GM18508 (cell line): ENCODE measurements at regions not wholly inside any gene's neighbourhood (a gene's known extent, or its start where the extent isn't known, plus 50 kb on each side); places are given as distances from the start of the nearest gene placed in this dataset.
"Not testable (repeated sequence)": the region's sequence is repeated elsewhere in the genome, so short reads cannot be mapped to it uniquely, and the experiment has no call there.

Source experiments
- ATAC-seq: cut with Tn5 transposase; IDR thresholded peaks from one replicate; pipeline ENCODE4 v1.9.1; 2021; ENCODE audit warnings: moderate number of reproducible peaks; ENCODE audit not compliant: insufficient read depth, unreplicated experiment

DNA sequence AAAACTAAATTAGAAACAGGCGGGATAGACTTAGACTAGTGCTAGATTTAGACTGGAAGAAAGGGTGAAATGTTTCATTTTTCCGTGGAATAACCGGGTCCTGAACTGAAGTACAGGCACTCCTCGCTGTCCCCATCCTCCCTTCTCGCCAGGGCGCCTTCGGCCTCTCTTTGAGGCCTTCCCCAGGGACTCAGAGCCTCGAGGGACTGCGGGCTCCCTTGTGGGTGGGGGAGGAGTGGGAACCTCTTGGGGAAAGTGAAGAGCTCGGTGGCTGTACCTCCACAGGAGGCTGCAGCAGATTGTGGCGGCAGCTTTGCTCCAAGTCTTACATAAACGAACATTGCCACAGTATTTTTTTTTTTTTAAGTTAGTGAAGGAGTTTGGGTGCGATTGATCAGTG is 1988.8 kb upstream of the FLRT2 start:
- no peak for ATAC-seq

DNA sequence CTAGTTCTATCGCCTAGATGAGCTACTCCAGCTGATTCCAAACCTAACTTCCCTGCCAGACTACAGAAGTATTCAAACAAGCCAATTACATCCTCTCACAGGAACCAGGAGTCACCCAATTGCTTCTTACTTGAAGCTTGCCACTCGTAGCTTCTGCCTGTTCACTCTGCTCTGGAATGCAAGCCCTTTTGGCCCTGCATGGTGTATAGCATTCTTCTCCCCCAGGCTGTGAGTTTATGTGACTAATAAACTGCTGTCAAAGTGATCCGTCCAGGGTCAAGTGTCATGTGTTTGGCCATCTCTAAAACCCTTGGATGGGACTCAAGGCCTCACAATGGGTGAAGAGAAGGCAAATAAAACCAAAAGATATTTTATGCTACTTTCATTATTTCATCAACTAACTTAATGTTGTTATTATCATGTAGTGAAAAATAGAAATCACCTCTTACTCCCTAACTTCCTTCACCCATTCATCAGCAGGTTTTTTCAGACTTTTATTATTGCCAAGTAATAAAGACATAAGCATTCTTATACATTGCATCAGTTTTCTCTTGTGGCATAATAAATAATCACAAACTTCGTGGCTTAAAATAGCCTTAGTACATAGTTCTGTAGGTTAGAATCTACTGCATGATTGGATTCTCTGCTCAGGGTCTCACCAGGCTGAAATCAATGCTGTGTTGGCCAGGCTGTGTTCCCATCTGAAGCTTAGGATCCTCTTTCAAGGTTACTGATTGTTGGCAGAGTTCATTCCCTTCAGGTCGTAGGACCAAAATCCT is 1981.7 kb upstream of the FLRT2 start:
- no peak for ATAC-seq

DNA sequence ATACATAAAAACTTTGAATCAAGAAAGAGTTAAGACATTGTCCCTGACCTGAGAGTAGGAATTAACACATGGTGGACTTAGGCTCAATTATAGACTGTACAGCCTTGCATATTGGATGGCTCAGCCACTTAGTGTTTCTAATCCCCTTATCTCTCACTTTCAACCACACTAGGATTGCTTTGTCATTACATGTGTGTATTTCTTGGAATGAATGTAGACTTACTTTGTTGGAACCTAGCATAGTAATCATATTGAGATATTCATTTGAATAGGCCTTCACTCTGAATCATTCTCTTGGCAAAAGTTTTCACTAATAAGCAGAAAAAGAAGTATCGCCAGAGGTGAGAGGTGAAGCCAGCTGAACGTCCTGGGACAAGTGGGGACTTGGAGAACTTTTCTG is 1973.9 kb upstream of the FLRT2 start:
- no peak for ATAC-seq

DNA sequence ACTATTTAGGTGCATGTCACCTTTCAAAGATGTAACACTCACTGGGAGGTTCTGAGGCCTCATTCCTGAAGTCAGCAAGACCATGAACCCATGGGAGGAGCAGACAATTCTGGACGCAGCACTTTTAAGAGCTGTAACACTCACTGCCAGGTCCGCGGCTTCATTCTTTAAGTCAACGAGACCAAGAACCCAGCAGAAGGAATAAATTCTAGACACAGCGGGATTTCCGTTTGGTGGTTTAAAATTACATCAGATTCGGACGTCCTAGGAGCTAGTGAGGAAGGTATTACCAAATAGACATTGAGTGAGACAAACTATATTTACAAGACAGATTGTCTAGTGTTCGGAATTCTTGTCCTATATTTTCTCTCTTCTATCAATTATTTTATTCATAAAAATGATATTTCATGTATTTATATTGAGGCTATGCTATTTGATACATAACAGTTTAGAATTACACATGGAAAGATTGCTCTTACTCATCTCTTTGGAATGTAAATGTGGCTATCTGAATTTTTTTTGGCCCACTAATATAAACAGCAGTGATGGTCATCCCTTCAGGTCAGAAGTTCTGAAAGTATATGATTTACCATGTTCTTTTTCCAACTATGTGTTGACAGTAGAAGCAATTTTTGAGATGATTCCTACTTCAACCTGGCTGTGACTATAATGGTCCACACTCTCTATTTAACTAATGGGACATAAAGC is 1973.0 kb upstream of the FLRT2 start:
- ATAC-seq: no peak

DNA sequence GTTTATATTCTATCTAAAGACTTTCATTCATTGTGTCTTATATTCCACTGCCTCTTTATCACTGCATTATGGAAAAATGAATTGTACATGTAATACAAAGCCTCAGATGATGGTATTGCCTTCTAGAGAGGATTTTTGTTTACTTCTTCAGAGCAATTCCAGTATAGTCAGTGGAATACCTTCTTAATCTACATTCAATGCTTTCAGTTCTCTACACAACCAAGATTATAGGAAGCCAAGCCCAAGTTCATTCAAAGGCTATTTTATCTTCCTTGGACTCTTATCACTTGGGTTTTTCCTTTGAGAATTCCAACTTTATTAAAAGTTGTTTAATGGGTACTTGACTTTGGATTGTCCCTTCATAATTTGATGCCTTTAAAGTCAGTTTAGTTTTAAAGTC is 1971.0 kb upstream of the FLRT2 start:
- no peak for ATAC-seq

DNA sequence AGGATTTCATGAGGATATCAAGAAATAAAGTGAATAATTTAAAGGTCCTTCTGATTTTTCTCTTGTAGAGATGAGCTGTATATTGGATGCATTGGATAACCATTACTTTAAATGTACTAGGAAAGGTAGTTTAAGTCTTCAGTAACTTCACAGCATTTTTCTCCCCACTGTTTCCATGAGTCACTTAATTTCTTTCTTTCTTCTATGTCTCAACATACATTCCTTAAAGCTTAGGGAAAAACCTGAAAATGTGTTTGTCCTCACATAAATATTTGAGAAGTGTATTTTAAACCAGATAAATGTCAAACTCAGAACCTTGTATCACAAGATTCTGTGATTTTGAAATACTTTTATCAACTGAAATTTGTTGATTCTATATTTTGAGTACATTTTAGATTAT is 1970.2 kb upstream of the FLRT2 start:
- no peak for ATAC-seq

DNA sequence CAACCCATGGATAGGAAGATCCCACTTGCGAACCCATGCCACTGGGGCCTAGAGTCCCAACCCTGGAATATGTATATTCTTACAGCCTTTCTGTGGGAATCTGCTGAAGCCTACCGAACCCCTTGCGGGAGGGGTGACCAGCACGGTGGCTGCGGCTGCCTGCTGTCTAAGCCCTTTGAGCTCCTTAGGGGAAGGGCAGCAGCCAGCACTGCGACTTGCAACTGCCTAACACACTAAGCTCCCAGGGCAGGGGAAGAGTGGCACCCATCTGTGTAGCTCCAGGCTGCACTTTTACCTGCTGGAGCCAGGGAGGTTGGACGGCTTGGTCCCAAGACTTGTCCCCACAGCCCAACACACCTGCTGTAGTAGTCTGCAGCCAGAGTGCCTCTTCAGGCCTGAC is 1968.7 kb upstream of the FLRT2 start:
- ATAC-seq: no peak

DNA sequence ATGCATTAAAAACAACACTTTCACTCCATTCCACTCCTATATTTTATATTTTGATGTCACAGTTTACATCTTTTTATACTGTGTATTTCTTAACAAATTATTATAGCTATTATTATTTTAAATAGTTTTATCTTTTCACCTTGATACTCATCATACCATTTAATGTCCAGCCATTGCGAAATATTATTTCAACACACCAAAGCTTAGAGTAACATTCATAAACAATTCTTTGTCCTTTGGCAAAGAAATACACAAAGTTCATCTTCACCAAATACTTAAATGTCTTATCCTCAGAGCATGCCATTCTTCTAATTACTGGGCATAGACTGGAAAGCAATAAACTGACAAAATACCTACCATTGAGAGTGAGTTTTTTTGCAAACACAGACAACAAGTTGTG is 1963.4 kb upstream of the FLRT2 start:
- no peak for ATAC-seq

DNA sequence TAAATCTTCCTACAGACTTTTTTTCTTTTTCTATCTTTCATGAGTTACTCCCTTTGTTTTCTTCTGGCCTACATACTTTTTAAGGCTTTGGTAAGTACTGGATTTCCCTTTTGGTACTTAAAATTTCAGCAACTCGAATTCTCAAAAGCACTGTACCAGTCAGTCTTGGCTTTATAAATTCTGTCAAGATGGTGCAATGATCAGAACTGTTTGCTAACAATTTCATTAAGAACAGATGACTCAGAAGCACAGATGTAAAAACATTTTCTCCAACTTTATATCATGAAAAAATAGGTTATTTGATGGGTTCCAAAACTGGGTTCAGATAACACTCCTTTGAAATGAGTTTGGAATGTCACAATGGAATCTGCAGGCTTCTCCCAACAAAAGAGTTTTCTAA is 1961.8 kb upstream of the FLRT2 start:
- no peak for ATAC-seq

DNA sequence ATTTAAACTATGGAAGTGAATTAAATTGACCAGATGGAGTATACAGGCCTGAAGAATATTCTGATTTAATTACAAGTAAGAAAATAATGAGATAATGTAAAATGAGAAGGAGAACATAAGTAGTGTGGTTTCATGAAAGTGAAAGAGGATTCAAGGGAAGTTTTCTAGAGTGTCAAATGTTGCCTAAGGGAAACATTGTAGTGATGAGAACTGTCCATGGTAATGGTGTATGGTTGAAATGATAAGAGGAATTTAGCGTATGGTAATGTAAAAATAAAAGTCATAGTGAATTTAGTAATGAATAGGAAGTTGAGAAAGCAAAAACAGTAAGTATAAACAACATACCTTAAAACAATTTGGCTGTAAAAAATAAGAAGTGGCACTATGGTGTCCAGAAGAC is 1954.6 kb upstream of the FLRT2 start:
- ATAC-seq: no peak

DNA sequence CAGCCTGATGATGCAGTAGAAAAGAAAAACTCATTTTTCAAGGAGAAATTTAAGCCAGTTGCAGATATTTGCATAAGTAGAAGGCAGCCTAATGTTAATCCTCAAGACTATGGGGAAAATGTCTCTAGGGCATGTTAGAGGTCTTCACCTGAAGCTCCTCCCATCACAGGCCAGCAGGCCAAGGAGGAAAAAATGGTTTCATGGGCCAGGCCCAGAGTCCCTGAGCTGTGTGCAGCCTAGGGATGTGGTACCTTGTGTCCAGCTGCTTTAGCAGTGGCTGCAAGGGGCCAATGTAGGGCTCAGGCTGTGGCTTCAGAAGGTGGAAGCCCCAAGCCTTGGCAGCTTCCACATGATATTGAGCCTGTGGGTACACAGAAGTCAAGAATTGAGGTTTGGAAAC is 1946.7 kb upstream of the FLRT2 start:
- no peak for ATAC-seq

DNA sequence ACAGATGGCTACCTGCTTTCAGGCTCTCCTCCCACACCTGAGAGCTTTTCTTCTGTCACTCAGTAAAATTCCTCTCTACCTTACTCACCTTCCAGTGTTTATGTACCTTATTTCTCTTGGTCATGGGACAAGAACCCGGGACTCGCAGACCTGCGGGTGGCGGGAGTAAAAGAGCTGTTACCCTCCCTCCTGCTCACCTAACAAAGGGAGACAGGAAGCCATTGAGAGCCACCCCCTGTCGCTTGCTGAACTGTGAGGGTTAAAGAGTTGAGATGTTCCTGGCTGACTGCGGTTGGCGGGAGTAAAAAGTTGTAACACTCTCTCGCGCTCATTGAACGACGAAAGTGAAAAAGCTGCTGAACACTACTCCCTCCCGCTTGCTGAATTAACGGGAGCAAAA is 1935.1 kb upstream of the FLRT2 start:
- ATAC-seq: no peak

DNA sequence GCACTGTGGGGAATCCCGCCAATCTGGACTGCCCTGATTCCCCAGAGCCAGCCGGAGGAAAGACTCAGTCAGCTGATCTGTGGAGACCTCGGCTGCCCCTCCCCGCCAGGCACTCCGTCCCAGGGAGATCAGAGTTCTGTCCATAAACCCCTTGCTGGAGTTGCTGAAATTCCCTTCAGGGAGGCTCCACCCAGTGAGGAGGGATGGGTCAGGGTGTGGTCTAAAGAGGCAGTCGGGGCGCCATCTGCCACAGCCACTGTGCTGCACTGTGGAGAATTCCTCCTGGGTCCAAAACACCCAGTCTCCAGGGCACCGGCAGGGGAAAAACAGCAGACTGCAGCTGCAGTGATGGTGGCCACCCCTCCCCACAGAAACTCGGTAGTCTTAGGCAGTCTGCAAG is 1922.3 kb upstream of the FLRT2 start:
- ATAC-seq: no peak

DNA sequence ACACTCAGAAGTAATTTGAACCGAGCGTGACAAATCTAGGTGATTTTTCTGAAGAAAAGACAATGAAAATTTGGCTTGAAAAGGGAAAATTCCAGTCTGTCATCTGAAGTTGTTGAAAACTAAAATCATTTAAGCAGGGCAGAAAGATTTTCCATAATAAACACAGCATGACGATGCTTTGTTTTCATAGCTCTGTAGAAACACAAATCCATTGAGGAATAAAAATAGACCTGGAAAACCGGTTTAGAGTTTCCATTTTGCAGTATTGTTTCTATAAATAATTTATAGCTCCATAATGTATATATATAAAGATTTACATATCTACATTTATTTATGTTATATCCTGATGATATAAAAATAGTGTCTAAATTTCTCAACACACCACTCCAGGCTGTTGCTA is 1918.5 kb upstream of the FLRT2 start:
- ATAC-seq: no peak

DNA sequence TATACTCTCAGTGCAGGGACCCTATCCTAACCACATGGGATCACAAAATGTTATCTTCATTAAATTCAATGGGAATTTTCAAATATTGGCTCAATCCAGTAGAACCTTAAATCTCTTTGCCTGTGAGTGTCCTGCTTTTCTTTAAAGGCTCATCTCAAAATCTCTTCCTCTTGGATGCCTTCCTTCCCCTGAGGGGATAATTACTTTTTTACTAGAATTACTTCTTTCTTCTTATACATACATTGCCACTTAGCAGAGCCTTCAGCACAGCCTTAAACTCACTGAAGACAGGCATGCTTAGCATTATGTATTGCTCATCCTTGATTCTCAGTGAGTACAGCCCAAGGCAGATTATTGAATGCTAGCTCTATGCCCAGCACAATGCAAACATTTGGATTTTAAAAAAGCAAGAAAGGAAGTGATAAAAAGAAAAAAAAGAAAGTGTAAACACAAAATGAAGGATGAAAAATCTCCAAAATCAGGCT is 1918.0 kb upstream of the FLRT2 start:
- no peak for ATAC-seq

DNA sequence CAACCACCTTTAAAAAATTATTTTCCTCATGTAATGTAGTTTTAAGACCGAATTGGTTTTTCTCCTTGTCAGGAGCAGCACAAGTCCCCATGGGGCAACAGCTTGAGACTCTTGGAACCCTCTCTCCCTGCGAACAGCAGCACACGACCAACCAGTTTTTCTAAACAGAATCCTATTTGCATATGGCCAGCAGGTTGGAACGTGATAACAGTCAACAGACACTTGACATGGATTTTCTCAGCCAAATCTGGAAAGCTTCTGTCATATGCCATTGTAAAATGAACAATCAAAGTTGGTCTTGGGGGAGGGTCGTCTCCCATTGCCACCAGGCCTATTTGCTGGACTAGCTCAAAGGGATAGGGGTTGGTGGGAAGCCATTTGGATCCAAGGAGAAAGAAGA is 1915.0 kb upstream of the FLRT2 start:
- no peak for ATAC-seq

DNA sequence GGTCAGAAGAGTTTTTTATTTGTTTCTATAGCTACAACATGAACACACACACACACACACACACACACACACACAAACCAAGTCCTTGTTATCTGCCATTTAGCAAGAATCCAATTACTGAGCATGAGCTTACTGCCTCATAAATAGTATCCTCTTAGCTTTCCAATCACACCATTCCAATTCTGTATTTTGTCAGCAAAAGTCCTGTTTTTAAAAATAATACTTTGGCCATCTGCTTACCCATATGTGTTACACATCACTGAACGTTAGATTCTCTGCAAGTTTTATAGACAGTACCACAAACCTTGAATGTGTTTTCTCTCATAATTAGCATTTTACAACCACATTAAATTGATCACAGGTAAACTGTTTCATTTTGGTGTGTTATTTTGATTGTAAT is 1905.4 kb upstream of the FLRT2 start:
- ATAC-seq: no peak

DNA sequence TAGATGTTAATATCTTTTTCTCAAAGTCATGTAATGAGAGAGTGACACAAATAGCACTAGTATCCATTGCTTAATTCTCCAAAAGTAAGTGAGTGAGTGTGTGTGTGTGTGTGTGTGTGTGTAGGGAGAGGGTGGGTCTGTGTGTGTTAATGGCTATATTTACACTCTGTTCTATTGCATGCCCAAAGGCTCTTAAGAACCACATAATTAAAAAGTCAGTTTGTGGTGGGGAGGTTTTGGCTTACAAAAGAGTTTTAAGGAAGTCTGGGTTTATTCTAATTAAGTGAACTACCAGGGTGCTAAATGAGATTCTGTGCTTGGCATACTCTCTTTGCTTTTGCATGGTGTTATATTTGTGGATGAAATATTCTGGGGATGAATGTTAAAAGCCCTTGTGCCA is 1897.6 kb upstream of the FLRT2 start:
- ATAC-seq: no peak

DNA sequence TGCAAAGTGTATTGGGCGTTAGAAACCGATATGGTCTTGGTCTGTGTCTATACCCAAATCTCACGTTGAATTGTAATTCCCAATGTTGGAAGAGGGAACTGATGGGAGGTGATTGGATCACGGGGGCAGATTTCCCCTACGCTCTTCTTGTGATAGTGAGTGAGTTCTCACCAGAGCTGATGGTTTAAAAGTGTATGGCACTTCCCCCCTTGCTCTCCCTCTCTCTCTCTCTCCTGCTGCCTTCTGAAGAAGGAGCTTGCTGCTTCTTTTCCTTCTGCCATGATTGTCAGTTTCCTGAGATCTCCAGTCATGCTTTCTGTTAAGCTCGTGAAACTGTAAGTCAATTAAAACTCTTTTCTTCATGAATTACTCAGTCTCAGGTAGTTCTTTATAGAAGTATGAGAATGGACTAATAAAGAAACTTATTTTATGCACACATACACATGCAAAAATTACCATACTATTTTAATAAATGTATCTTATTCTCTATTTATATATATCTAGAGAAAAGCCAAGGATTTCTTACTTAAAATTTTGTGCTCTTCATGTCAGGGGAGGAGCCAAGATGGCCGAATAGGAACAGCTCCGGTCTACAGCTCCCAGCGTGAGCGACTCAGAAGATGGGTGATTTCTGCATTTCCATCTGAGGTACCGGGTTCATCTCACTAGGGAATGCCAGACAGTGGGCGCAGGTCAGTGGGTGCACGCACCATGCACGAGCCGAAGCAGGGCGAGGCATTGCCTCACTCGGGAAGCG is 1891.0 kb upstream of the FLRT2 start:
- ATAC-seq: no peak

DNA sequence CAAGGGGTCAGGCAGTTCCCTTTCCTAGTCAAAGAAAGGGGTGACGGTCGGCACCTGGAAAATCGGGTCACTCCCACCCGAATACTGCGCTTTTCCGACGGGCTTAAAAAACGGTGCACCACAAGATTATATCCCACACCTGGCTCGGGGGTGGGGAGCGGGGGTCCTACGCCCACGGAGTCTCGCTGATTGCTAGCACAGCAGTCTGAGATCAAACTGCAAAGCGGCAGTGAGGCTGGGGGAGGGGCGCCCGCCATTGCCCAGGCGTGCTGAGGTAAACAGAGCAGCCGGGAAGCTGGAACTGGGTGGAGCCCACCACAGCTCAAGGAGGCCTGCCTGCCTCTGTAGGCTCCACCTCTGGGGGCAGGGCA is 1890.5 kb upstream of the FLRT2 start:
- ATAC-seq: not testable (repeated sequence)

DNA sequence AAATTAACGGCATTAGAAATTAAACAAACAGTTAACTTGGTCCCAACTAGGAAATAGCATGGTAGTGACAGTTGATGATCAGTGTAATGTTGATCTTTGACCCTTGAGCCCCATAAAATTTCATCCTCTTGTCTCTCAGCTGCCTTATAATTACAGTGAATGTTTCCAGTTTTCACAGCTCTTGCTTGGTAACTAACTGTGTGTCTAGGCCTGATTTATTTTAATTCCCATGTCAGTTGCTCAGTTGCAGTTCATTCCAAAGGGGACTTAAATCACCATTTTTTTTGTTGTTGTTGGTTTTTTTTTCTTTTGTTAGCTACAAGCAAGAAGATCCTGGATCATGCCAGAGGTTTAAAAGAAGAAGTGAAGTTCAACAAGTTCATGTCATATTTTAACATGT is 1883.7 kb upstream of the FLRT2 start:
- ATAC-seq: no peak
